Parathyroid adenoma (tissue), 2 donors: ENCODE measurements at regions not wholly inside any gene's neighbourhood (a gene's known extent, or its start where the extent isn't known, plus 50 kb on each side); places are given as distances from the start of the nearest gene placed in this dataset.

Source experiments
- H2AFZ ChIP-seq: fragments of 300-600 bp; sonication (generic); one replicate; pipeline ENCODE4 v1.7.0; 2017; ENCODE audit warnings: antibody characterized with exemption, mild to moderate bottlenecking
- H3K27ac ChIP-seq: fragments of 300-600 bp; sonication (generic); one replicate; pipeline ENCODE4 v1.7.0; 2017
- H3K27me3 ChIP-seq: fragments of 300-600 bp; sonication (generic); one replicate; pipeline ENCODE4 v1.7.0; 2017; ENCODE audit warnings: low read length; ENCODE audit not compliant: control insufficient read depth, insufficient read depth
- H3K36me3 ChIP-seq: fragments of 300-600 bp; sonication (generic); one replicate; pipeline ENCODE4 v1.7.0; 2017; ENCODE audit warnings: low read length; ENCODE audit not compliant: control insufficient read depth, insufficient read depth
- H3K4me1 ChIP-seq: fragments of 300-600 bp; sonication (generic); one replicate; pipeline ENCODE4 v1.7.0; 2017; ENCODE audit warnings: control low read depth
- H3K4me2 ChIP-seq: fragments of 300-600 bp; sonication (generic); one replicate; pipeline ENCODE4 v1.7.0; 2017; ENCODE audit warnings: low read length
- H3K4me3 ChIP-seq: fragments of 300-600 bp; sonication (generic); one replicate; pipeline ENCODE4 v1.7.0; 2017; ENCODE audit warnings: low read depth, low read length
- H3K79me2 ChIP-seq: fragments of 300-600 bp; sonication (generic); one replicate; pipeline ENCODE4 v1.7.0; 2017; ENCODE audit warnings: control low read depth
- H3K9ac ChIP-seq: fragments of 300-600 bp; sonication (generic); one replicate; pipeline ENCODE4 v1.7.0; 2017; ENCODE audit warnings: mild to moderate bottlenecking
- H3K9me3 ChIP-seq: fragments of 300-600 bp; sonication (generic); one replicate; pipeline ENCODE4 v1.7.0; 2017; ENCODE audit warnings: low read length; ENCODE audit not compliant: control insufficient read depth
- TF ChIP-seq, protein P1 (sequence below): fragments of 300-600 bp; sonication (generic); IDR thresholded peaks from one replicate; pipeline ENCODE4 v1.7.0; 2017; ENCODE audit warnings: antibody characterized with exemption, mild to moderate bottlenecking
- donor health status: primary hyperparathyroidism.

DNA sequence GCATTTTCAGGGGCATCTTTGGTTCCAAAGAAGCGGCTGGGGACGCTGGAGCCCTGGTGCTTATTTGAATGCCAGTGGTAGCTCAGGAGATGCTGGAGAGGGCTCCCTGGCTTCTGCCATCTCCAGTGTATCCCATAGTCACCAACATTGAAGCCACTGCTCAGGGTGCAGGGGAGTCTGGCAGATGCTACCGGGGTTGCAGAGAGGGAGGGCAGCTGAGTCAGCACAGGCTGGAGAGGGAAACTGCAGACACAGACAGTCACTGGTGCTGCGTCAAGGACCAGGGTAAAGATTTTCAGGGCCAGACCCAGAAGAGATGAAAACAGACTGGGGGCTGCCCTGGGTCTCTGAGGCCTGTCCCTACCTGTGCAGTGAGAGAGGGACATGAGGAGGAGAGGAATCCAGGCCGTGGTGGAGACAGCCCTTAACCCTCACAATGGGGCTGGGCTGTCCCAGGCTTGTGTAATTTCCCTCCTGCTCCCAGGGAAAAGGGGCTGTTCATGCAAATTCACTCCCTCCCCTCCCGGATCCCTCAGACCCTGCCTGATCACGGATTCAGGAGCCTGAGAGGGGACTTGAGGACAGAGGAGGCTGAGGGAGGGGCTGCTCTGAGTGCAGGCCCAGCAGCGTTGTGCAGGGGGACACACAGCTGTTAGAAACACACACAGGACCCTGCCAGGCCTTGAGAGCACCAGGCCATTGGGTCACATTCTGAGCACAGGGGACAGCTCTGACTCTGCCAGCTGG lies 126.9 kb upstream of the GRK3 start:
- H3K27me3 ChIP-seq = no peaks in the 10 kb centered on the region
- H3K9ac ChIP-seq = no peak overlapping the region
- H2AFZ ChIP-seq = no peak overlapping the region
- no peak overlapping the region for H3K4me2 ChIP-seq
- H3K4me1 ChIP-seq = no peaks in the 10 kb centered on the region
- no peaks in the 10 kb centered on the region for H3K36me3 ChIP-seq
- no peak overlapping the region for H3K4me3 ChIP-seq
- TF ChIP-seq, protein P1, sequence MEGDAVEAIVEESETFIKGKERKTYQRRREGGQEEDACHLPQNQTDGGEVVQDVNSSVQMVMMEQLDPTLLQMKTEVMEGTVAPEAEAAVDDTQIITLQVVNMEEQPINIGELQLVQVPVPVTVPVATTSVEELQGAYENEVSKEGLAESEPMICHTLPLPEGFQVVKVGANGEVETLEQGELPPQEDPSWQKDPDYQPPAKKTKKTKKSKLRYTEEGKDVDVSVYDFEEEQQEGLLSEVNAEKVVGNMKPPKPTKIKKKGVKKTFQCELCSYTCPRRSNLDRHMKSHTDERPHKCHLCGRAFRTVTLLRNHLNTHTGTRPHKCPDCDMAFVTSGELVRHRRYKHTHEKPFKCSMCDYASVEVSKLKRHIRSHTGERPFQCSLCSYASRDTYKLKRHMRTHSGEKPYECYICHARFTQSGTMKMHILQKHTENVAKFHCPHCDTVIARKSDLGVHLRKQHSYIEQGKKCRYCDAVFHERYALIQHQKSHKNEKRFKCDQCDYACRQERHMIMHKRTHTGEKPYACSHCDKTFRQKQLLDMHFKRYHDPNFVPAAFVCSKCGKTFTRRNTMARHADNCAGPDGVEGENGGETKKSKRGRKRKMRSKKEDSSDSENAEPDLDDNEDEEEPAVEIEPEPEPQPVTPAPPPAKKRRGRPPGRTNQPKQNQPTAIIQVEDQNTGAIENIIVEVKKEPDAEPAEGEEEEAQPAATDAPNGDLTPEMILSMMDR = no peak
- no peak overlapping the region for H3K27ac ChIP-seq
- no peaks in the 10 kb centered on the region for H3K79me2 ChIP-seq
- H3K9me3 ChIP-seq = no peaks in the 10 kb centered on the region

DNA sequence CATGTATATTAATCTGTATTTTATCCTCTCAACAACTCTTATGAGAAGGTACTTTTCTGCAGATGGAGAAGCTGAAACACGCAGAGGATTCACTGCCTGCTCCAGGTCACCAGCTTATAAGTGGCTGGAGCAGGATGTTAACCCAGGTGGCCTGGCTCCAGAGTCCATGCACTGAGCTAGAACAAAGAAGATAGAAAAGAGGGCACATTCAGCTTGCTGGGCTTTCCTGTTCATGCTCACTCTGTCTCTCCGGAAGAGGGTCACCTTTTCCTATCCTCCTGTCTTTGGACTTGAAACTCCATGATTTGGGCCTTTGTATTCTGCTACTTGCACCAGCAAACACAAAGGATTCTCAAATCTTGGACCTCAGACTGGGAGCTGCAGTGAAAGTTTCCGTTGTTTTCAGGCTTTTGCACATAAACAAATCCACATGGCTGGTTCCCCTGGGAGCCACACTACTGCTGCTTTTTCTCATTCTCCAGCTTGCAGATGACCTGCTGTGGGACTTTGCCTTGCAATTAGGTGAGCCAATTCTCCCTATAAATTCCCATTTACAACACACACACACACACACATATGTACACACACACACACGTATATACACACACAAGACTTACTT lies 117.3 kb upstream of the GRK3 start:
- Histone ChIP-seq H2AFZ (peak overlapping the region; percentile 62), H3K9me3 (no peaks in the 10 kb centered on the region), H3K27ac (no peak overlapping the region), H3K79me2 (peaks cover 12% of the 10 kb centered on the region), H3K4me2 (no peak overlapping the region), H3K27me3 (no peaks in the 10 kb centered on the region), H3K4me3 (no peak overlapping the region), H3K9ac (no peak overlapping the region), H3K36me3 (no peaks in the 10 kb centered on the region), H3K4me1 (no peaks in the 10 kb centered on the region)
- TF ChIP-seq, protein P1 = no peak

DNA sequence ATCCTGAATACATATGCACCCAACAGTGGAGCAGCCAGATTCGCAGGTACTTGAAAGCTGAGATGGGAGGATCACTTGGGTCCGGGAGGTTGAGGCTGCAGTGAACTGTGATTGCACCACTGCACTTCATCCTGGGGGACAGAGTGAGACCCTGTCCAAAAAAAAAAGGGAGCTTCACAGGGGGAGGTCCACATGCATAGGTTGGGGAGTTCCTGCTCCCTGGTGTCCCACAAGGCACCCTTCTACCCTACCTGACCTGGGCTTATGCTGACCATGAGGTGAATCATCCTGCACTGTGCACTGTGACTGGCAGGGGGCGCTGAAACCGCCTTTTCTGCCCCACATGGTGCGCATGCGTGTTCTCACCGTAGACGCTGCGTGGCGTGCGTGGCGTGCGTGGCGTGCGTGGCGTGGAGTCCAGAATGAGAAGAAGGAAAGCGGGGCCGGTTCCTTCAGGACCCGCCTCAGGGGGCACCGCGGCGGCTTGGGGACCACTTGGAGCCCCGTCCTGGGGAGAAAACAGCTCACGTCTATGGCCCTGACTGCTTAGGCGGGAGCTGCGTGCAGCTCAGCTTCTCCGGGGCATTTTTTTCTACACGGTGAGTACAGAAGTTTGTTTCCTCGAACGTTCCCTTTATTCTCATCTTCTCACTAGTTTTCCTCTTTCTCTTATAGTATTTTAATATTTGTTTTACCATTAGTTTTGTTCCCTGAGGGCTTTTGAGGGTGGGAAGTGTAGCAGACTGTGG lies 116.6 kb upstream of the GRK3 start:
- H3K36me3 ChIP-seq = no peaks in the 10 kb centered on the region
- no peak overlapping the region for H3K27ac ChIP-seq
- no peak overlapping the region for H3K9ac ChIP-seq
- H3K4me2 ChIP-seq = peak overlapping the region; percentile 76
- TF ChIP-seq, protein P1 = peak; percentile 73
- H3K79me2 ChIP-seq = peaks cover 12% of the 10 kb centered on the region
- H2AFZ ChIP-seq = peak overlapping the region; percentile 85
- H3K4me1 ChIP-seq = no peaks in the 10 kb centered on the region
- no peaks in the 10 kb centered on the region for H3K9me3 ChIP-seq
- H3K4me3 ChIP-seq = peak overlapping the region; percentile 94
- no peaks in the 10 kb centered on the region for H3K27me3 ChIP-seq

DNA sequence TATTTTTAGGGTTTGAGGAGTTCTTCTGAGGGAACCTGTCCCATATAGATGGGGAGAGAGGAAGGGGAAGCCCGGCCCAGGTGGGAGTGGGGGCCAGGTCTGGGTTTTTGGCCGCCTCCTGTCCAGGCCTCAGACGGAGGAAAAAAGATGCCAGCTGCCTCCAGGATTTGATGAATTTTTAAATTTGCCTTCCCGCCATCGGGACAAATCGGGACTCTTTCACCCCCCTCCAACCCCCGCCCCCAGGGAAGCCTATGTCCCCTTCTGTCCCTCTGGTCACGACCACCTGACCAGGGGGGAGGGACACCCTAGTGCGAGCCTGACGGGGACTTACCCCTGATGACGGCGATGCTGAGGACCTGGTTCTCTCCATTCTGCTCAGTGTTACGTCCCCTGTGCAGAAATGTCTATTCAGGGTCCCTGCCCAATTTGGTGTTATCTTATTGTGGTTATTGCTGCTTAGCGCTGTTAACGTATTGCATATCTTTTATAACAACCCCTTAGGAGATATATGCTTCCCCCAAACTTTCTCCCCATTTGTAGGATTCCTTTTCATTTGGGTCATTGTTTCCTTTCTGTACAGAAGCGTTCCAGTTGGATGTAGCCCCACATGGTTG lies 115.9 kb upstream of the GRK3 start:
- TF ChIP-seq, protein P1 = no peak
- Histone ChIP-seq H3K9me3 (no peaks in the 10 kb centered on the region), H3K27ac (no peak overlapping the region), H3K36me3 (no peaks in the 10 kb centered on the region), H3K4me3 (peak overlapping the region; percentile 94), H3K4me1 (no peaks in the 10 kb centered on the region), H2AFZ (peak overlapping the region; percentile 85), H3K4me2 (peak overlapping the region; percentile 76), H3K9ac (no peak overlapping the region), H3K27me3 (no peaks in the 10 kb centered on the region), H3K79me2 (peaks cover 12% of the 10 kb centered on the region)
